Parathyroid adenoma (tissue), 2 donors: ENCODE measurements at regions not wholly inside any gene's neighbourhood (a gene's known extent, or its start where the extent isn't known, plus 50 kb on each side); places are given as distances from the start of the nearest gene placed in this dataset.
A peak's percentile ranks its signal among the peaks of the same experiment; 100 is the strongest.

ENCODE experiments used
- H2AFZ ChIP-seq: fragments of 300-600 bp; sonication (generic); one replicate; pipeline ENCODE4 v1.7.0; 2017; ENCODE audit warnings: antibody characterized with exemption, mild to moderate bottlenecking
- H3K27ac ChIP-seq: fragments of 300-600 bp; sonication (generic); one replicate; pipeline ENCODE4 v1.7.0; 2017
- H3K27me3 ChIP-seq: fragments of 300-600 bp; sonication (generic); one replicate; pipeline ENCODE4 v1.7.0; 2017; ENCODE audit warnings: low read length; ENCODE audit not compliant: control insufficient read depth, insufficient read depth
- H3K36me3 ChIP-seq: fragments of 300-600 bp; sonication (generic); one replicate; pipeline ENCODE4 v1.7.0; 2017; ENCODE audit warnings: low read length; ENCODE audit not compliant: control insufficient read depth, insufficient read depth
- H3K4me1 ChIP-seq: fragments of 300-600 bp; sonication (generic); one replicate; pipeline ENCODE4 v1.7.0; 2017; ENCODE audit warnings: control low read depth
- H3K4me2 ChIP-seq: fragments of 300-600 bp; sonication (generic); one replicate; pipeline ENCODE4 v1.7.0; 2017; ENCODE audit warnings: low read length
- H3K4me3 ChIP-seq: fragments of 300-600 bp; sonication (generic); one replicate; pipeline ENCODE4 v1.7.0; 2017; ENCODE audit warnings: low read depth, low read length
- H3K79me2 ChIP-seq: fragments of 300-600 bp; sonication (generic); one replicate; pipeline ENCODE4 v1.7.0; 2017; ENCODE audit warnings: control low read depth
- H3K9ac ChIP-seq: fragments of 300-600 bp; sonication (generic); one replicate; pipeline ENCODE4 v1.7.0; 2017; ENCODE audit warnings: mild to moderate bottlenecking
- H3K9me3 ChIP-seq: fragments of 300-600 bp; sonication (generic); one replicate; pipeline ENCODE4 v1.7.0; 2017; ENCODE audit warnings: low read length; ENCODE audit not compliant: control insufficient read depth
- TF ChIP-seq, protein P1 (sequence below): fragments of 300-600 bp; sonication (generic); IDR thresholded peaks from one replicate; pipeline ENCODE4 v1.7.0; 2017; ENCODE audit warnings: antibody characterized with exemption, mild to moderate bottlenecking
- donor health status: primary hyperparathyroidism.

DNA sequence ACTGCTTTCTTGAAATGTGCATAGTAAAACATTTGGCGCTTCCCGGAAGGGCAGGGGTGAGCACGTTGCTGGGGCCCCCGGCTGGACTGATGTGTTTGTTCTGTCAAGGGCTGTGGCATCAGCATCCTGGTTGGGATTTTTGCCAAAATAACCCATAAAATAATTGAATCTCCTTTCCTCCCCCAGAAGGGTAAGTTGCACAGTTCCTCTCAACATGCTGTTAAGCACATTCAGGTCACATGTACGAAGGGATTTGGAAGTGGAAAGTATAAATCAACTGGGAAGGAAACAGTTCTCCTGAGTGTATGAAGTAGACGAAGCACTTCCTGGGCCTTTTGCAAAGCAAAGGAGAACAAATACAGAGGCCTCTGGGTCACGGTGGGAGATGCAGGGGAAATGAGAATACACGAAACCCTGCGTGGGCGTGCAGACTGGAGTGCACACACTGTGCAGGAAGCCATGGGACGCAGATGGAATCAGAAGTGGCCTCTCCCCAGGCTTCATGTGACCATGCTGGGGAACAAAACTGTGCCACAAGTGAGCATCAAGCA is 183.9 kb downstream of the LPIN1 start:
- no peak overlapping the region for H3K4me3 ChIP-seq
- H2AFZ ChIP-seq: peak overlapping the region; percentile 6
- H3K36me3 ChIP-seq: no peaks in the 10 kb centered on the region
- no peaks in the 10 kb centered on the region for H3K27me3 ChIP-seq
- no peaks in the 10 kb centered on the region for H3K4me1 ChIP-seq
- no peaks in the 10 kb centered on the region for H3K9me3 ChIP-seq
- no peak overlapping the region for H3K27ac ChIP-seq
- TF ChIP-seq, protein P1, sequence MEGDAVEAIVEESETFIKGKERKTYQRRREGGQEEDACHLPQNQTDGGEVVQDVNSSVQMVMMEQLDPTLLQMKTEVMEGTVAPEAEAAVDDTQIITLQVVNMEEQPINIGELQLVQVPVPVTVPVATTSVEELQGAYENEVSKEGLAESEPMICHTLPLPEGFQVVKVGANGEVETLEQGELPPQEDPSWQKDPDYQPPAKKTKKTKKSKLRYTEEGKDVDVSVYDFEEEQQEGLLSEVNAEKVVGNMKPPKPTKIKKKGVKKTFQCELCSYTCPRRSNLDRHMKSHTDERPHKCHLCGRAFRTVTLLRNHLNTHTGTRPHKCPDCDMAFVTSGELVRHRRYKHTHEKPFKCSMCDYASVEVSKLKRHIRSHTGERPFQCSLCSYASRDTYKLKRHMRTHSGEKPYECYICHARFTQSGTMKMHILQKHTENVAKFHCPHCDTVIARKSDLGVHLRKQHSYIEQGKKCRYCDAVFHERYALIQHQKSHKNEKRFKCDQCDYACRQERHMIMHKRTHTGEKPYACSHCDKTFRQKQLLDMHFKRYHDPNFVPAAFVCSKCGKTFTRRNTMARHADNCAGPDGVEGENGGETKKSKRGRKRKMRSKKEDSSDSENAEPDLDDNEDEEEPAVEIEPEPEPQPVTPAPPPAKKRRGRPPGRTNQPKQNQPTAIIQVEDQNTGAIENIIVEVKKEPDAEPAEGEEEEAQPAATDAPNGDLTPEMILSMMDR: no peak
- H3K4me2 ChIP-seq: no peak overlapping the region
- no peaks in the 10 kb centered on the region for H3K79me2 ChIP-seq
- no peak overlapping the region for H3K9ac ChIP-seq

DNA sequence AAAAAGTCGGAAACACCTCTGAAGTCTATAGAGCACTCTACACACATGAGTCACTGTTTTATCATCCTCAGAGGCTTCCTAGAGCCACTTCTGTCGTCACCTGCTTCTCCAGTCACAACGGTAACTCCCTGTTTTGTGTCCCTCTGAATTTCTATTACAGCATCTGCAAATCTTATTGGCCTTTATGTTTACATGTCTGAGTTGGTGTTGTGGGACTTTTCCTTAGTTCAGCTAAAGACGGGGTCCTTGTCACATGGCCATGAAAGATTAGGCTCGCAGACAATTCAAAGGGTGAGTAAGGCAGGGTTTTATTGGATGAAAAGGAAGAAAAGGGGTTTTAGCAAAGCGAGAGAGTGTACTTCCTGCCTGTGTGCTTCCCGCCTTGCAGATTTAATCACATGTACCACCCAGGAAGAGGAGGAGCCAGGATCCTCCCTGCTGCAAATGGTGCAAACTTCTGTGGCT is 185.6 kb downstream of the LPIN1 start:
- Histone ChIP-seq H3K4me2 (no peak overlapping the region), H3K9me3 (no peaks in the 10 kb centered on the region), H3K9ac (no peak overlapping the region), H3K79me2 (no peaks in the 10 kb centered on the region), H3K27ac (no peak overlapping the region), H3K27me3 (no peaks in the 10 kb centered on the region), H2AFZ (no peak overlapping the region), H3K36me3 (no peaks in the 10 kb centered on the region), H3K4me3 (no peak overlapping the region), H3K4me1 (no peaks in the 10 kb centered on the region)
- TF ChIP-seq, protein P1: no peak

DNA sequence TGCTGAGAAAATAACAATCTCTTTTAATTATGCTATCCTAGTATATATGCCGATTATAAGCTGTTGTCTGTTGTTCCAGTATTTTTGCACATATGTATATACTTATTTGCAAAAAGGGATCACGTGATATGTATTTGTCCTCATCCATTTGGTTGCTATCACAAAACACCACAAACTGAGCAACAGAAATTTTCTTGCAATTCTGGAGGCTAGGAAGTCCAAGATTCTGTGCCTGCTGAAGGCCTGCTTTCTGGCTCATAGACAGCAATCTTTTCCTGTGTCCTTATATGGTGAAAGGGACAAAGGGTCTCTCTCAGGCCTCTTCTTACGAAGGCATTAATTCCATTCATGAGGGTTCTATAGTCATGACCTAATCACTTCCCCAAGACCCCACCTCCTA is 186.5 kb downstream of the LPIN1 start:
- H2AFZ ChIP-seq: no peak overlapping the region
- no peaks in the 10 kb centered on the region for H3K4me1 ChIP-seq
- no peak overlapping the region for H3K4me3 ChIP-seq
- no peaks in the 10 kb centered on the region for H3K9me3 ChIP-seq
- no peak overlapping the region for H3K4me2 ChIP-seq
- H3K27me3 ChIP-seq: no peaks in the 10 kb centered on the region
- H3K9ac ChIP-seq: no peak overlapping the region
- TF ChIP-seq, protein P1: no peak
- H3K27ac ChIP-seq: no peak overlapping the region
- H3K36me3 ChIP-seq: no peaks in the 10 kb centered on the region
- no peaks in the 10 kb centered on the region for H3K79me2 ChIP-seq

DNA sequence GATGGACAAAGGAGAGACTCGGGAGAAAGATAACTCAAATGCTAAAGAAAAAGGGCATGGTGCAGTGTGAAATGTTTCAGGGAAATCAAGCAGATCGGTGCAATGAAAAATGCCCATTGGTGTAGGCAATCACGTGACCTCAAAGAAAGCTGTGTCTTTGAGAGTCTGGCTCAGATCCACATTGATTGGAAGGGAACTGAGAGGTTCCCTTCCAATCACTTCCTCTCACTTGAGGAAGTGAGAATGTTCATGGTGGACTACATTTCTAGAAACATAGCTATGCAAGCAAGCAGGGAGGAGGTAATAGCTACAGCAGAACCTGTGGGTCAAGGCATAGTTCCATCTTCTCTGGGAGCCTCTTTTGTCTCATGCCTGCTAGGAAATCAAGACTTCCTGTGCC is 187.4 kb downstream of the LPIN1 start:
- Histone ChIP-seq H3K27ac (no peak overlapping the region), H3K9ac (no peak overlapping the region), H3K4me1 (no peaks in the 10 kb centered on the region), H2AFZ (no peak overlapping the region), H3K27me3 (no peaks in the 10 kb centered on the region), H3K4me2 (no peak overlapping the region), H3K36me3 (no peaks in the 10 kb centered on the region), H3K79me2 (no peaks in the 10 kb centered on the region), H3K9me3 (no peaks in the 10 kb centered on the region), H3K4me3 (no peak overlapping the region)
- TF ChIP-seq, protein P1: no peak

DNA sequence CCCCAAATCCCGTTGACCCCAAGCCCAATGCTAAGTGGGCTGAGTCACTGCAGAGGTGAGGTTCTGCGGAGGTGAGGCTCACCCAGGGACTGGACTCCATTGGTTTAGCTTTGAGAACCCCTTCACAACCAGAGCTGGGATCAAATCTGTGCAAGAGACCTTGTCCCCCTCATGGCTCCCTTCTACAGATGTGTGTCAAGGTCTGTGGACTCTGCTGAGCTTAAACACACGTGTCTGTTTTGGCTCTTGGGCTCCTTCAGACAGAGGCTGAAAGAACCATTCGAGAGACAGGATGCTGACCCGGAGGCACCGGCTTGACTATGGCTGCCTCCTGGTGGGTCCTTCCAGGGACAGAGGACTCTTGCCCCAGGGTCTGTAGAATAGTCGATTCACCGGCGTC is 190.3 kb downstream of the LPIN1 start:
- H3K4me1 ChIP-seq: no peaks in the 10 kb centered on the region
- H3K27me3 ChIP-seq: no peaks in the 10 kb centered on the region
- TF ChIP-seq, protein P1: no peak
- no peaks in the 10 kb centered on the region for H3K36me3 ChIP-seq
- no peak overlapping the region for H3K9ac ChIP-seq
- H3K9me3 ChIP-seq: no peaks in the 10 kb centered on the region
- H3K79me2 ChIP-seq: no peaks in the 10 kb centered on the region
- H3K4me3 ChIP-seq: no peak overlapping the region
- no peak overlapping the region for H3K27ac ChIP-seq
- H2AFZ ChIP-seq: no peak overlapping the region
- no peak overlapping the region for H3K4me2 ChIP-seq
